SW480 (cell line): ENCODE measurements at regions not wholly inside any gene's neighbourhood (a gene's known extent, or its start where the extent isn't known, plus 50 kb on each side); places are given as distances from the start of the nearest gene placed in this dataset.
A peak's percentile ranks its signal among the peaks of the same experiment; 100 is the strongest.

ENCODE experiments used
- DNase-seq: peaks from one replicate; pipeline ENCODE4 v3.0.0-alpha.2; 2016; ENCODE audit warnings: low spot score

DNA sequence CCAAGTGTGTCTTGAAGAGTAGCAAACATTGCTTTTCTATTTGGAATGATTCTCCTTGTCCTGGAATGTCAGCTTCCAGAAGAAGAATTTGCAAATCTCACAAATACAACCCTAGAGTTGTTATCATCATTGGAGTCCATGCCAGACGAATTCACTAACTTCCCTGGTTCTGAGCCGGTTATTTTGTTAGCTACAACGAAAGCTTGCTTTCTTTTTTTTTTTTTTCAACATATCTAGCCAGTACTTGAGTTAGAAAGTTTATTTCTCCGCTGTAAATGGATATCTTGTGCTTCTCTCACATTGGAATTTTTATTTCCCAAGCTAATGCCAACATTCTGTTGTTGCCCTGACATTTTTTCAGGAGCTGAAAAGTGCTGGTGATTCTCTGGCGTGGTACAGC is 138.1 kb upstream of the POM121L12 start:
- DNase-seq, result no peak

DNA sequence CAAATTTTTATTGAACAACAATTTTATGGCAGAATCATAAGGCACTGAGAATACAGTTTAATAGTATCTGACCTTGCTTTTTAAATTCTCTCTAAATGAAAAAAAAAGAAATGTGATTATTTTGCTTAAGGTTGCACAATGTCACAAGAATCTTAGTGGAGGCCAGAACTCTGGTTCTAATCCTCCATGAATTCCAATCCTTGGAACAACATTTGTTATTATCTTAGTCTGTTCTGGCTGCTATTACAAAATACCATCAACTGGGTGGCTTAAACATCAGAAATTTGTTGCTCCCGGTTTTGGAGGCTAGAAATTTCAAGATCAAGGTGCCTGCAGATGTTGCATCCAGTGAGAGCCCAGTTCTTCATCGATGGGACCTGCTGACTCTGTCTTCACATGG is 158.2 kb upstream of the POM121L12 start:
- no peak for DNase-seq

DNA sequence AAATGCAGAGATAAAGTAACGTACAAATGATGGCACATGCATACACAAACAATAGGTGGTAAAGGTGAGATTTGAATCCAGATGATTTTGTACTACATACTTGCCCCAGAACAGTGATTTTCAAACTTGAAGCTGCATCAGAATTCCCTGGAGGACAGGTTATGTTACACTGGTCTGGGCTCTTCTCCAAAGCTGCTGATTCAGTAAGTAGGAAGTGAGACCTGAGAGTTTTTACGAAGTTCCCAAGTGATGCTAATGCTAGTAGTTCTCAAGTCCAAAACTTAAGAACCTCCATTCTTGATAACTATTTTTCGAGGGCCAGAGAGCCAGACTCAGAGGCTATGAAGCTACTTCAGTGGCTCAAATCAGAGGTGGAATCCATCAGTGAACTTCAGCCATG is 159.0 kb upstream of the POM121L12 start:
- DNase-seq, result no peak

DNA sequence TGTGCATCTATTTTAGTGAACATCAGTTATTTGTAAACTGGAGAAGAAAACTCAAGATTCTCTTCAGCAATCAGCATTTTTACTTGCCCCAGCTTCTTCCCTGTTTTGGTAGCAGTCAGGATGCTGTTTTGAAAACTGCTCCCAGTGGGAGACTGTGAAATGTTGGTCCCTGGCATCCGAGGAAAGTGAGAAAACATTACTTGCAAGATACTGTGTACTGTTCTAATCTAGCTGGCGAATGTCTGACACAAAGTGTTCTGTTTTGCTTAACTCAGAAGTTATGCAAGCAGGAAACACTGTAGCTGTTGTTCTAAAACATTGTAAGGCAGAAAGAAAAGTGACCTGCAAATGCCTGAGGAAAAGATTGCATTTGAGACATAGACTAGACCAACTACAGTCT is 171.8 kb upstream of the POM121L12 start:
- no peak for DNase-seq

DNA sequence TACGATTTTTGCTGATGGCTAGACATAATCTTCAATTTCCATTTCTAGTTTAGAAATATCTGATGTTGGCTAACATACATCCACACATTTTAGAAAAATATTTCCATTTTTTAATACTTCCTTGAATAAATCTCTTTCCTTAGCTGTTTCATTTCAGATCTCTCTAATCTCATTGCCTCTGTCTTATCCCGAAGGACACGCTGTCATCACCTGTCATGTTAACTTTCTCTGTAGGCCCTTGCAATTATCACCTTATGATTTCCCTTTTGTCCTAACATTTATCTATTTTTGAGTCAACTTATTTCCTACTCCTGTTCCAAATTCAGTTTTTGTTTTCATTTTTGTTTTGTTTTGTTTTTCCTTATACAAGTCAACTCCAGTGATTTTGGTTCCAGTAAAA is 173.1 kb upstream of the POM121L12 start:
- no peak for DNase-seq

DNA sequence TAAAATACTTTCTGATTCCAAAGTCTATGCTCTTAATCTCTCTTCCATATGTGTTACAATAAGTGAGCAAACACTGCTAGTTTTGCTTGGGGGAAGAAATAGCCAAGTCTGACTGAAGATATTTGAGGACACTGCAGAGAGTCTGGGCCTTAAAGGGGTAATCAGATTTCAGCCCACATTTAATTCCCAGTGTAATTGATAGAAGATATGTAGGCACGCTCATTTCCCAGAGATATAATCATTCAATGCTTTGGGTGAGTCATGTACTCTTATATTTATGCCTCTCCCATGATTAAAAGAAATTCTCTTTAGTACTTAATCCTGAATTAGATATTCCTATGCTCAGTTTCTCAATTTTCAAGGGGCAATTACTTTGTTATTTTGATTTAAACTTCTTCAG is 178.1 kb upstream of the POM121L12 start:
- no peak for DNase-seq

DNA sequence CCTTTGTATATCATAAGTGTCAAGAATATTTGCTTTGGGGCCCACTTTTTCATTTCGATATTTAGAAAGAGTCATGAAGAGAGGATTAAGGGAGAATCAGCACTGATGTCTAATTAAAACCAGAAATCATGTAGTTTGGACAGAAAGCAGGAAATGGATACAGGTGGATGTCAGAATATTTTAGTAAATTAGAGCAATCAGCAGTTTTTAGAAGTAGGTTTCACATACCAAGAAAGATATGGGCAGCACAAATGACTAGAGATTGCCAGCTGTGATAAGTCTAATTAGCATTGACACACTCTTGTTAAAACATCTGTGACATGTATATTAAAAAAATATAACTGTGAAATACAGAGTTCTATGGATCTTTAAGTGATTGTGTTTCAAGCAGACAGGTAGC is 180.8 kb upstream of the POM121L12 start:
- DNase-seq, result no peak

DNA sequence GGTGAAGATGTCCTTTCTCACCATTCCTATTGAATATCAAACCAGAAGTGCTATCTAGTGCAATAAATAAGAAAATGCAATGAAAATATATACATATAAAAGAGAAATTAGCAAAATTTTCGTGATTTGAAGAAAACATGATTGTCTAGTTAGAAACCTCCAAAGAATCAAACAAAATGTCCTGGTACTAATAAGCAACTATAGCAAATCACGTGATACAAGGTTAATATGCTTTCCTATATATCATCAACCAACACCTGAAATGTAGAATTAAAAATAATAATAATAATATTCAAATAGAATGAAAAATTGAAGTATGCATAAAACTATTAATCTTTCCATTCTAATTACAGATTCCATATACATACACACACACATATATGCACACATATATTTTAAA is 183.9 kb upstream of the POM121L12 start:
- DNase-seq, result no peak

DNA sequence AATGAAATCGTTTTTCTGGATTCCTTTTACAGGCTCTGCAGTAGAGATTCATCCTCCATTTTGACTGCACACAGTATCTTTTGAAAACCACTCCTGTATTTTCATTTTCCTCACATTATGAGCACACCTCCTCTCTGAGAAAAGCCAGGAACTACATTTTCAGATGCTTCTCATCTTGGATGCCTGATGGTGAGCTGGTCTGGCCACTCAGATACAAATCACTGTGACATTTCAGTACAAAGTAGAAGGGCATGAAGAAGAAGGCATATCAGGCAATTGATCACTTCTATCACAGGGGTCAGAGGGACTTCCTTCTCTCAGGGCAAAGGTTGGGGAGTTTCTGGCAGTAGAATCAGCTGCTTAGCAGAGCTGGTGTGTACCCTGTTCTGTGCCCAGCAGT is 192.0 kb upstream of the POM121L12 start:
- DNase-seq, result no peak

DNA sequence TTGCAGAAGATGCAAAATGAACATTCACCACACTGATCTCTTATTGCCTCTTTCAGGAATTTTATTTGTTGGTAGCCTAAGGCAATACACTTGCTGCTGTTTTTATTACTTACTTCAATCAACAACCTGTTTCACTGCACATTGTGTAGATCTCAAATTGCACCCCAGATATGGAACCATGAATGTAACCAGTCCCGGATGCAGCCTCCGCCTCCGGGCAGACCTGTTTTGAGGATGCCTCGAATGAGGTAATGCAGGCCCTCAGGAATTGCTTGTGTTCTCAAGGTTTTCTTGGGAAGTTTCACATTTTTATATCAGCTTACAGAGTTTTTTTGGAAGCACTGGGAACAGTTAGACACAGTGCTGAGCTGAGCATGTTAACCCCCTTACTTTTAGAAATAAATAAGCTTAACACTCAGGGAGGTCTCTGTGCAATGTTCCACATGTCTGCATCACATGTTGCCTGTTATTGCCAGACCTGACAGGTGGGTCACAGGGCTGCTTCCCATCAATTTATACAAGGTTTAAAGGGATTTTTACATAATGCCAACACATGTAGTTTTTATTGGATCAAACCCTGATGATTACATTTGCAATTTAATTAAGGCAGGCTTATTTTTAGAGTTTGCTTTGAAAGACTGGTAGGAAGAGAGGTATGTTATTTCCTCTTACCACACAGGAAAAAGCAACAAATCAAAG is 193.1 kb upstream of the POM121L12 start:
- DNase-seq, result no peak

DNA sequence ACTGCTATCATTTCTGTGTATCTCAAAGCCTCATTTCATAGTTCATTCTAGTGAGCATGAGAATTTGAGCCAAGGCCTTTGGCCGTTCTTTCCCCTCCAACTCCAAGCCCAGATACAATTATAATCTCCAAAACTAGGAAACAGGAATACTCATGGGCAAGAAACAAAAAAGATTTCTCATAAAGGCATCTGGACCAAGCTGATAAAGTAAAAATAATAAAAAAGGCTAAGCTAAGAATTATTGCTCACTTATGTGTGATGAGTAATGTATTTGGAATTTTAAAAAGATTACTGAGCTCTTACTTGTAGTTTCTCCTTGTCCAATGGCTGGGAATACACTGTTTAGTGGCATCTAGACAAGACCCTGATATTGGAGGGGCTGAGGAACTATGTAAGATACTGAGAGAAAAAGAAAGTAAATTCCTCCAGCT is 196.4 kb upstream of the POM121L12 start:
- DNase-seq, result peak; percentile 4

DNA sequence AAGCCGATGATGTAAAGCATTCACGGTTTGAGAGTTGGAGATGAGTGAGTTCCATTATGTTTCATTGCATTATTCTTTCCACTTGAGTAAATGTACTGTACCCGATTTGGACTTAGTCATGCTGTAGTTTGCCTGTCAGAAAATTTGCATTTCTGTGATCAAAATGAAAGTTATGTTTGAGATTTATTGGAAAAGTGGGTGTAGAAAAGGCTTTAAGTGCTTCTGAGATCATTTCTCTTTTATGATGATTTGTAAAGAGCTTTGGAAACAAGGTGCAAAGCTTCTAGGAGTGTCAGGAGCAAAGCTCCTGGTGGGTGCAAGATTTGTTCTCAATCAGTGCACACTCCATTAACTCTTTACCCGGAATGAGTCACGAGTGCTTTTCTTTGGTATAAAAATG is 204.1 kb upstream of the POM121L12 start:
- no peak for DNase-seq

DNA sequence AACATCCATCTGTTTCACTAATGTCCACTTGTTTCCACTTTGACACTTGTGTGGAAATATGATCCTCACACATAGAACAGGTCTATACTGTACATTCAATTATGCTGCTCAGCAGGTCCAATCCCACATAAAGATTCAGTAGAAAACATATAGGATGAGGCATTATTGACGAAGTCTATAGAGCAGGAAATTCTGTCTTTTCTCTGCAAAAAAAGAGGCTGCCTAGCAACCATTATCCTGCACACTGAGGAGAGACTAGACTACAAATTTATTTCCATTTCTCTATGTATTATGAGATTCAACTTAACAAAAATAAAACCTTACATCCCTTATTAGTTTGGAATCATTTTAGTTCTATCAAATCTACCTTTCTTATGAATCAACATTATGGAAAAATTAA is 204.6 kb upstream of the POM121L12 start:
- DNase-seq, result no peak

DNA sequence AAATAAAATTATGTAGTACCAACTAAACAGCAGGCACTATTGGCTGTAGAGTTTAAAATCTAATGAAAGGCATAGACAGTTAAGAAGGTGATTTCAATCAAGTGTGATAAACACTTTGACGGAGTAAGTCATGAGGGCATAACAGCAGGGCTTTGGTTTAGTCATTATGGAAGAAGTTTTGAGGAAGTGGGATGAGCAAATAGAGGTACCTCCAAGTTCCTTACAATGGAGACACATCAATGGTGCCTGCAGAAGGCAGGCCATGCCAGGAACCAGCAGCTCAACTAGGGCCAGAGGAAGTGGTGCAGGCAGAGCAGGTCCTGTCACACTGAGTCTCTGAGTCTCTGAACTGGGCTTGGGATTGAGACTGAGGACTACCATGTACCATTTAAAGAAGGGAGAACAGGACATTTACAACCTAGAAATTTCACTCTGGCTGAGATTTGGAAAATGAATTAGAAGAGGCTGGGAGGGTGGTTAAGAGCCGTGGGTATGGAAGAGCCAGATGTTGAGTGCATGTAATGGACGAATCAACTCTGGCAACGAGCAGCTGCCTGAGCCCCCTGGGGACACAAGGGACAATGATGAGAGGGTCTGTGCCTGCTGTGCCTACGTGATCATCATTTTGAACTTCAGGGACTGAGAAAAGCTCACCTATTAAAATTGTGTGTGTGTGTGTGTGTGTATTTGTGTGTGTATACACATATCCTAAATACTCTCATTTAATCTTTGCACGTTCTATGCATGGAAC is 208.7 kb upstream of the POM121L12 start:
- no peak for DNase-seq

DNA sequence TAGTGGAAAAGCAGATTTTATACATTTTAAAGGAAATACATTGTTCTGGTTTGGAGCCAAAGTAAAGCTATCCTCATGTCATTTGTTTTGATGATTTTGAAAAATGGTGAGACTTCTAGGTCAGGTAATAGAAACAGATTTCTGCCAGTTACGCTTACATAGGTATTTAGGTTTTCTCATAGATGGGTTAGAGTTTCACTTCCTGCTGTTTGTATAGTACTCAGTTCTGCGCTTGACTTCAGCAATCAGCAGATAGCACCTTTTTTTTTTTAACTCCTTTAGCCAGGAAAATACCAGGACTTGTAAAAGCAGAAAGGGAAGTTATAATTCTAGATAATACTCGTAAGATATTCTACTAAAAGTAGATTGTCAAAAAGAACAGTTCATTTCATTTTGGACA is 209.8 kb upstream of the POM121L12 start:
- DNase-seq, result no peak

DNA sequence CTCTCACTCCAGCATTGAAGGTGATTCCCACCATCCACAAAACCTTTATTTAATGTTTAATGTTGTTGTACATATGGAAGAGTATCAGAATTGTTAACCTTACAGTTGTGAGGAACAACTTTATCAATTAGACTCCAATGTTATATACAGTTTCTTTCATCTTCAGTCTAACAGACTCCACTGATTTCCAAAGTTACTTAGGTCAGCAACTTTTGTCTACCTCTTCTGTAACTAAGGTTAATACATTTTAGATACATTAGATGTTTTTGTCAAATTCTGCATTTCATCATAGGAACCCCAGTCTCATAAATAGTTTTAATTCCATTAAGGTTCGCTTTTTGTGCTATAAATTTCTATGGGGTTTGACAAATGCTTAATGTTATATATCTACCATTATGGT is 223.9 kb upstream of the POM121L12 start:
- DNase-seq, result no peak

DNA sequence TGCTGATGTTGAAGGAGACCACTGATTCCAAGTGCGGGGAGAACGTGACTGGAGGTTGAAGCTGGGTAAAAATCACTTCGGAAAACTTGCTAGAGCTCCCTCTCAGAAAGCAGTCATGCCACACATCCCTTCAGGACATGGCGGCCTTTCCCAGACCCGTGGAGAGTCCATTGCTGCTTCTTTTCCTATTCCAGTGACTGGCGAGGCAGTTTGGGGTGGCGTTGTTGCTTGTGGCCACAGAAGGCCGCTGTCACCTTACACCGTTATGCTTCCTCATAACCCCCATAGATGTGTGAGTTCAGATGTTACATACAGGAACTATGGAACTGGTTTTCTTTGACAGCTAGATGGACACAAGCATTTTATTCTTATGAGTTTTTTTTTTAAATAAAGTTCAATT is 235.6 kb upstream of the POM121L12 start:
- peak; percentile 13 for DNase-seq

DNA sequence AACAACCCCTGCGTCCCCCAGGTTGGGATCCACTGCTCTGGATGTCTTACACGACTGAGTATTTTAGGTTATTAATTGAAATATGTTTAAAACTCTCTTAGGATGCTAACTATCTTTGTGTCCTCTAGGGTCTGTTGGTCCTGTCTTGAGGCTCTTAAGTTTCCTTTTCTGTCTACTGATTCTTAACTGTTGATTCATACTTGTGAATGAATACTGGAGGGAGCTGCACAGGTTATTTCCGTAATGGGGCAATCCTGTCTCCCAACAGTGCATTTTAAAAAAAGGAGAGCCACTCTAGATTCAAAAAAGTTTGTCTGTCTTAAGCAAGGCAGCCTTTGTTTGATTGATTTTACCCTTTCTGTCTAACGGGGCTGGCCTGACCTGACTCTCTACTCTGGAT is 237.6 kb upstream of the POM121L12 start:
- no peak for DNase-seq

DNA sequence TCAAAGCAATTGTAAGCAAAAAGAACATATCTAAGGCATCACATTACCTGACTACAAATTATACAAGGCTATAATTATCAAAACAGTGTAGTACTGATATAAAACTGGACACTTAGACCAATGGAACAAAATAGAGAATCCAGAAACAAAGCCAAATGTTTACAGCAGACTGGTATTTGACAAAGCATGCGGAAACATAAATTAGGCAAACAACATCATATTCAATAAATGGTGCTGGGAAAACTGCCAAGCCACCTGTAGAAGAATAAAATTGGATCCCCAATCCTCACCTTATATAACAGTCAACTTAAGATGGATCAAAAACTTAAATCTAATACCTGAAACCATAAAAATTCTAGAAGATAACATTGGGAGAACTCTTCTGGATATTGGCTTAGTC is 240.8 kb upstream of the POM121L12 start:
- DNase-seq, result no peak

DNA sequence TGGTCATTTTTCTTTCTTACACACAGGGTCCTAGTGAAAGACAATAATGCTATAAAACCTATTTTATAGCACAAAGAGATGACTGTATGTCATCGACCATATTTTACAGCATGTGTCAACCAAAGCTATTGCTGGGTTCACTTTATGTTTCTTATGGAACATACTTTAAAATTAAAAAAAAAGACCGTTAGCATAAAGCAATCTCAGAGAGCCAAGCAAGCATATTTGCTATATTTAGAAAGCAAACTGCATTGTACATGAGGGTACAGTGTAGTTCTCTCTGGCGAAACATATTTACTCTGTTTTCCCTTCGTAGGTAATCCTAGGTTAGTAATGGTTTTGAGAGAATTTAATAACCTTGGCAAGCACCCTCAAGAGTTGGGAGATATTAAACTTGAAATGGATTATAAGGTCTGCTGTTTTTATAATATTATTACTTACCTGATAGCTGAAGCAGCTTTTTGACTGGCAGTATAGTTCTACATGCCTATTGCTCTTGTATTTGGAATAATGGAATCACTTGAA is 244.2 kb upstream of the POM121L12 start:
- no peak for DNase-seq

DNA sequence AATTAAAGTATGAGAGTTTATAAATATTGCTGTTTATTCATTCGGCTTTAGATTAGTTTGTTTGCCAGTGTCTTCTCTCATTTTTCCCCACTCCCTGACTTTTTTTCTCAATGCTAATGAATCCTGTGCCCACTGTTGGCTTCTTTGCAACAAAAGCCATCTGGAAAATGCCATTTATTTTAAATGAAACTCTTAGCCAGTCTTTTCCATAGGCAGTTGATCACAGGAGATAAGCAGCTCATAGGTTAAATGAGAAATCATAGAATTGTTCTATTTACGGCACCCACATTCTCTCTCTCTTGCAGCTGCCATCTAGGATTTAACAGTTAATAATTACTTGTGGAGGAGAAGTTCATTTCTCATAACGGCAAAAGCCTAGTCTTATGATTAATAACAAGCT is 249.3 kb upstream of the POM121L12 start:
- DNase-seq, result no peak

DNA sequence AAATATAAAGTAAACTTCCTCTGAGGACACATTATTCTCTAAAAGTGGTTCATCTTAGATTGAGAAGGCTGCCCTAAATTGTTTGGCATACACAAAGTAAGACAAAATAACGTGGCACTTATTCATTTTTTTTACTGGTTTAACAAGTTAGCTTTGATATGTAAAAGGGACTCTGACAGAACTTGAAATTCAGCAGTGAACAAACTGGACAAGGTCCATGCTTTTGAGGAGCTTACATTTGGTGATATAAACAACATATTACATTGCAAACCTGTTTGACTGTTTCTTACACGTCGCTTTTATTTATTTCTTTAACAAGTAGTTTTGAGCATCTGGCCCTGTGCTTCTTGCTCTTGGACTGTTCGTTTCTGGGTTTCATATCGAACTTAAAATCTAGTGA is 253.1 kb upstream of the POM121L12 start:
- DNase-seq, result no peak

DNA sequence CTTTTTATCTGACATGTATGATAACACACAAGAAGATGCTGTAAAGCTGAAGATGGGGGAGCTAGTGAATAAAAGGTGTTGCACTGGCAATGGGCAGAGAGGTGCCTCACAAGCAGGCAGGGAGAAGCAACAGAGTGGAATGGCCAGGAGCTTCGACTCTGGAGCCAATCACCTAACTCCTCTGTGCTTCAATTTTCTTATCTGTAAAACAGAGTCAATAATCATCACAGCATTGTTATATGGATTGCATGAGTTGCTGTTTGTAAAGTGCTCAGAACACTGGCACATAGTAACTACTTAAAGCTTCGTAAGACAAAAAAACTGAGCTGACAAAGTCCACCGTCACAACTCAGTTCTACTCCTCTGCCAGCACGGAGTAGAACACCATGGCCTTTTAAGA is 254.2 kb upstream of the POM121L12 start:
- no peak for DNase-seq

DNA sequence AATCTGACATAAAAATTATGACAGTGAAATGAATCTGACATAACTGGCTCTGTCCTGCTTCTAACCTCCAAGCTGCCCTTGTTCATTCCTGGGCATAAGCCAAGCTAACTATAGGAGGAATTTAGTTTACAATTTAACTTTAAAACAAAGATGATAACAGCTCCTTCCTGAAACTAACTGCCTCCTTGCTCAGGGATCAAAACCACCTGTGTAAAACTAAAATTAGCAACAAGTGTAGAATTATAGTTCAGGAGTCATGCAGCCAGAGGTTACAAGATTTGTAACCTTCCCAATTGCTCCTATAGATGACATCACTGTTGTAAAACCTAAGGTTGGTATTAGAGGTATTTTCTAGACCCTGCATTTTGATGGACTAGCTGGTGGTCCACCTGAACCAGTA is 256.4 kb upstream of the POM121L12 start:
- no peak for DNase-seq
